ENCODE measurements at regions not wholly inside any gene's neighbourhood (a gene's known extent, or its start where the extent isn't known, plus 50 kb on each side); places are given as distances from the start of the nearest gene placed in this dataset.

- no peak for DNase-seq
- ATAC-seq, result no peak
- intact Hi-C loops (cut with DNase I, micrococcal nuclease), result no loop called here
- no peak overlapping the region for H3K4me3 ChIP-seq
- TF ChIP-seq, protein P1, sequence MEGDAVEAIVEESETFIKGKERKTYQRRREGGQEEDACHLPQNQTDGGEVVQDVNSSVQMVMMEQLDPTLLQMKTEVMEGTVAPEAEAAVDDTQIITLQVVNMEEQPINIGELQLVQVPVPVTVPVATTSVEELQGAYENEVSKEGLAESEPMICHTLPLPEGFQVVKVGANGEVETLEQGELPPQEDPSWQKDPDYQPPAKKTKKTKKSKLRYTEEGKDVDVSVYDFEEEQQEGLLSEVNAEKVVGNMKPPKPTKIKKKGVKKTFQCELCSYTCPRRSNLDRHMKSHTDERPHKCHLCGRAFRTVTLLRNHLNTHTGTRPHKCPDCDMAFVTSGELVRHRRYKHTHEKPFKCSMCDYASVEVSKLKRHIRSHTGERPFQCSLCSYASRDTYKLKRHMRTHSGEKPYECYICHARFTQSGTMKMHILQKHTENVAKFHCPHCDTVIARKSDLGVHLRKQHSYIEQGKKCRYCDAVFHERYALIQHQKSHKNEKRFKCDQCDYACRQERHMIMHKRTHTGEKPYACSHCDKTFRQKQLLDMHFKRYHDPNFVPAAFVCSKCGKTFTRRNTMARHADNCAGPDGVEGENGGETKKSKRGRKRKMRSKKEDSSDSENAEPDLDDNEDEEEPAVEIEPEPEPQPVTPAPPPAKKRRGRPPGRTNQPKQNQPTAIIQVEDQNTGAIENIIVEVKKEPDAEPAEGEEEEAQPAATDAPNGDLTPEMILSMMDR (IDR thresholded peaks at IDR 0.05), result no peak
- no peaks in the 10 kb centered on the region for H3K4me1 ChIP-seq (ENCODE audit: low read depth)
- no peaks in the 10 kb centered on the region for H3K36me3 ChIP-seq (ENCODE audit: low read depth)
- H3K9me3 ChIP-seq, result no peaks in the 10 kb centered on the region
Observed at GRCh38 chr19:31023038-31023437, 326.2 kb downstream of the TSHZ3 start.

GRCh38 chr19:31018936-31019335, 330.3 kb downstream of the TSHZ3 start:
- H3K36me3 ChIP-seq (ENCODE audit: low read depth), result no peaks in the 10 kb centered on the region
- DNase-seq (no peak), ATAC-seq (no peak)
- H3K4me3 ChIP-seq, result no peak overlapping the region
- TF ChIP-seq, protein P1 (IDR thresholded peaks at IDR 0.05), result no peak
- H3K4me1 ChIP-seq (ENCODE audit: low read depth), result no peaks in the 10 kb centered on the region
- no peaks in the 10 kb centered on the region for H3K9me3 ChIP-seq
- intact Hi-C loops (cut with DNase I, micrococcal nuclease), result no loop called here

- H3K36me3 ChIP-seq (ENCODE audit: low read depth), result no peaks in the 10 kb centered on the region
- no peaks in the 10 kb centered on the region for H3K9me3 ChIP-seq
- intact Hi-C loops (cut with DNase I, micrococcal nuclease), result no loop called here
- H3K4me1 ChIP-seq (ENCODE audit: low read depth), result no peaks in the 10 kb centered on the region
- no peak overlapping the region for H3K4me3 ChIP-seq
- TF ChIP-seq, protein P1 (IDR thresholded peaks at IDR 0.05), result no peak
- DNase-seq, result no peak
- ATAC-seq, result no peak
Observed at GRCh38 chr19:31015778-31016177, 333.5 kb downstream of the TSHZ3 start.

- H3K36me3 ChIP-seq (ENCODE audit: low read depth), result no peaks in the 10 kb centered on the region
- H3K4me3 ChIP-seq, result no peak overlapping the region
- ATAC-seq (no peak), DNase-seq (no peak)
- intact Hi-C loops (cut with DNase I, micrococcal nuclease), result no loop called here
- H3K4me1 ChIP-seq (ENCODE audit: low read depth), result no peaks in the 10 kb centered on the region
- no peaks in the 10 kb centered on the region for H3K9me3 ChIP-seq
- TF ChIP-seq, protein P1 (IDR thresholded peaks at IDR 0.05), result no peak
Observed at GRCh38 chr19:31014668-31015067, 334.6 kb downstream of the TSHZ3 start.

DNA sequence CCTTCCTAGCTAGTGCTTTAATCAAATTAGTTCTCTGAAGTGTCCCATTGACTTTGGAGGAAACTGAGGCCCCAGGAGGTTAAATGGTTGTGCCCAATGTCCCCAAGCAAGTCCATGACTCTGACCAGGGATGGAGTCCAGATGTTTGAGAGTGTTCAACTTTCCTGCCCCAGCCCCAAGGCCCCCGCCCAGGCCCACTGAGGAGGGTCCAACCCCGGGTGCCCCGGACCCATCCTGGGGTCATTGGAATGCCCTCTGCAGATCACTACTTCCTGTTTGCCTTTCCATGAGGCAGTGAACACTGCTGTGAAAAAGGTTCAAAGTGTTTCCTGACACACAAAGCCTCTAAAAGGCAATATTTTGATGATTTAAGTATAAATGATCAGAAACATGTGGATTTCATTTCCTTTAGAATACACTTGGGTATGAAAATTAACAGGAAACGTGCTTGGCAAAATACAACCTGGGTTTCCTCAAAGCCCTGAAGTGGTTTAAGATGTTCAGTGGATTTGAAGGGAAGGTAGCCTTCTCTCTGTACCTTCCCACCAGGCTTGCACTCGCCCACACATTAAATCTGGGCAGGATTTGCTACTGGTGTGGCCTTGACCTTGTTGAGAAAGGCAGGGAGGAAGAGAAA, 335.7 kb downstream of the TSHZ3 start:
- ATAC-seq (no peak), DNase-seq (no peak)
- Histone ChIP-seq H3K4me1 (ENCODE audit: low read depth) (no peaks in the 10 kb centered on the region), H3K9me3 (no peaks in the 10 kb centered on the region), H3K4me3 (no peak overlapping the region), H3K36me3 (ENCODE audit: low read depth) (no peaks in the 10 kb centered on the region)
- TF ChIP-seq, protein P1 (IDR thresholded peaks at IDR 0.05), result no peak
- intact Hi-C loops (cut with DNase I, micrococcal nuclease), result no loop called here
